C4-2B (cell line): ENCODE measurements at regions not wholly inside any gene's neighbourhood (a gene's known extent, or its start where the extent isn't known, plus 50 kb on each side); places are given as distances from the start of the nearest gene placed in this dataset.

Source experiments
- H3K27ac ChIP-seq: fragments of 450-650 bp; 2 replicates; pipeline ENCODE4 v1.5.1; 2017
- CTCF ChIP-seq: fragments of 450-650 bp; conservative IDR thresholded peaks from 2 replicates; pipeline ENCODE4 v1.5.1; 2017; ENCODE audit warnings: mild to moderate bottlenecking
- ZFX ChIP-seq: fragments of 450-650 bp; IDR thresholded peaks from 2 replicates; pipeline ENCODE4 v1.6.1; 2017

- no peak for TF ChIP-seq ZFX
- no peak for TF ChIP-seq CTCF
- H3K27ac ChIP-seq, result no peak overlapping the region
Measured at GRCh38 chr3:176174060-176174459, 1023.2 kb downstream of the TBL1XR1 start.

DNA sequence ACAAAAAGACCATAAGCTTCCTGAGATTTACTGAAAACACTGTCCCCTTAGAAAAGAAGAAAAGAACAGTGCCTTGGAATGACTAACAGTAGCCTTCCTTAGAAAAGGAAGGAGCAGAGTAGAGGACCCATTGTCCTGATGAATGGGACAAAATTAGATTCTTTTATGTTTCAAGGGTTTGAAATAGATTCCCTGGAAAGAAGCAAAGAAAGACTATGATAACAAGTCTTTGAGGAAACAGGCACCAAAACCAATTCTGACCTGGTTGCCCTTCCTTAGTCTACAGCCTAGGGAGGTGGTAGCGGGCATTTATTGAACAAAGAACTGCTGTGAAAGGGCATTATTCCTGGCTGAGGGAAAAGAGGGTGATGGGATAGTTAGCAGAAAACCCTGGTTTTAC lies 1024.8 kb downstream of the TBL1XR1 start:
- H3K27ac ChIP-seq, result no peak overlapping the region

DNA sequence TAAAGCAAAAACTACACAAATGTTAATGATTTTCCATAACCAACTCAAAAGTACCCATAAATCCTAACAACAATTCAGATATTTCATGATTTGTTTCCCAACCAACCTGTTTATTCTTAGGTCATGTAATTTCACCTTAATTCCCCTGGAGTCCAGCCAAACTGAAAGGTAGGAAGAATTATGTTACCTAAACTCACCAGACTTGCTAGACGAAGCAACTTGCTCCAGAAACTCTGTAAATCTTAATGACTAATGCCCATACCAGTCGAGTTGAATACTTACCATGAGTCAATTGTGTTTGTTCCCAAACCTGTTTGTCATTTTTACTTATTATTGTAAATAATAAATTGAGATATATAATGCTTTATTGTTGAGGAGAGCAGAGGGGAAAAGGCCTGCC lies 1030.0 kb downstream of the TBL1XR1 start:
- no peak overlapping the region for H3K27ac ChIP-seq
- no peak for TF ChIP-seq CTCF
- no peak for TF ChIP-seq ZFX

More for the DNA sequence above, 1024.8 kb downstream of the TBL1XR1 start:
- no peak for TF ChIP-seq CTCF
- no peak for TF ChIP-seq ZFX

- no peak overlapping the region for H3K27ac ChIP-seq
- no peak for TF ChIP-seq ZFX
- no peak for TF ChIP-seq CTCF
Measured at GRCh38 chr3:176160997-176161396, 1036.3 kb downstream of the TBL1XR1 start.

GRCh38 chr3:176159796-176160195 lies 1037.5 kb downstream of the TBL1XR1 start:
- TF ChIP-seq CTCF (no peak), ZFX (no peak)

GRCh38 chr3:176155012-176155411 lies 1042.3 kb downstream of the TBL1XR1 start:
- H3K27ac ChIP-seq, result peak overlapping the region; percentile 57
- no peak for TF ChIP-seq ZFX

More at GRCh38 chr3:176159796-176160195, 1037.5 kb downstream of the TBL1XR1 start:
- no peak overlapping the region; the same call in 1 of the 2 replicates for H3K27ac ChIP-seq

- H3K27ac ChIP-seq, result no peak overlapping the region
- TF ChIP-seq ZFX (no peak), CTCF (no peak)
Measured at GRCh38 chr3:176149567-176149966, 1047.7 kb downstream of the TBL1XR1 start.

- no peak overlapping the region for H3K27ac ChIP-seq
- TF ChIP-seq CTCF (no peak), ZFX (no peak)
Measured at GRCh38 chr3:176147251-176147650, 1050.0 kb downstream of the TBL1XR1 start.
